ENCODE measurements at regions not wholly inside any gene's neighbourhood (a gene's known extent, or its start where the extent isn't known, plus 50 kb on each side); places are given as distances from the start of the nearest gene placed in this dataset.

DNA sequence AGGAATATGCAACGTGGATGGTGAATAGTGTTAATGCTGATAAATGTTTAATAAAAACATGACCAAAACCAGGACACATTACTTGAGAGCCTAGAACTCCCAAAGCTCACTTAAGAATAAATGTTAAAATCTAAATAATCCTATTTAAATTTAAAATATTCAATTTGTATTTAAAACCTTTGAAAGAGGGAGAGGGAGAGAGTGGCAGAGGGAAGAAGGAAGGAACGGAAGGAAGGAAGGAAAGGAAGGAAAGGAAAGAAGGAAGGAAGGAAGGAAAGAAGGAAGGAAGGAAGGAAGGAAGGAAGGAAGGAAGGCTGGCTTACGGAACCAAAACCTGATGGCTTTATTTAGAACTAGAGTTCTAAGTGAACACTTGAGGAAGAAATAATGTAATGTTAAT lies 324.1 kb upstream of the SYT4 start:
- no peak for DNase-seq
- H3K27me3 ChIP-seq: no peaks in the 10 kb centered on the region
- no peaks in the 10 kb centered on the region for H3K36me3 ChIP-seq (ENCODE audit: low read depth, missing control alignments)
- no peaks in the 10 kb centered on the region for H3K9me3 ChIP-seq
- 81 to 84% methylated on average over 3 of the region's 3 CpGs for WGBS, 2 donors
- TF ChIP-seq, protein P1, sequence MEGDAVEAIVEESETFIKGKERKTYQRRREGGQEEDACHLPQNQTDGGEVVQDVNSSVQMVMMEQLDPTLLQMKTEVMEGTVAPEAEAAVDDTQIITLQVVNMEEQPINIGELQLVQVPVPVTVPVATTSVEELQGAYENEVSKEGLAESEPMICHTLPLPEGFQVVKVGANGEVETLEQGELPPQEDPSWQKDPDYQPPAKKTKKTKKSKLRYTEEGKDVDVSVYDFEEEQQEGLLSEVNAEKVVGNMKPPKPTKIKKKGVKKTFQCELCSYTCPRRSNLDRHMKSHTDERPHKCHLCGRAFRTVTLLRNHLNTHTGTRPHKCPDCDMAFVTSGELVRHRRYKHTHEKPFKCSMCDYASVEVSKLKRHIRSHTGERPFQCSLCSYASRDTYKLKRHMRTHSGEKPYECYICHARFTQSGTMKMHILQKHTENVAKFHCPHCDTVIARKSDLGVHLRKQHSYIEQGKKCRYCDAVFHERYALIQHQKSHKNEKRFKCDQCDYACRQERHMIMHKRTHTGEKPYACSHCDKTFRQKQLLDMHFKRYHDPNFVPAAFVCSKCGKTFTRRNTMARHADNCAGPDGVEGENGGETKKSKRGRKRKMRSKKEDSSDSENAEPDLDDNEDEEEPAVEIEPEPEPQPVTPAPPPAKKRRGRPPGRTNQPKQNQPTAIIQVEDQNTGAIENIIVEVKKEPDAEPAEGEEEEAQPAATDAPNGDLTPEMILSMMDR (IDR thresholded peaks at IDR 0.05): no peak
- TF ChIP-seq POLR2A (IDR thresholded peaks at IDR 0.05): no peak
- no peak overlapping the region for H3K27ac ChIP-seq
- no peak overlapping the region for H3K4me3 ChIP-seq
- intact Hi-C loops (cut with DNase I; ENCODE audit: low total_unique reads): no loop called here
- no peaks in the 10 kb centered on the region for H3K4me1 ChIP-seq

DNA sequence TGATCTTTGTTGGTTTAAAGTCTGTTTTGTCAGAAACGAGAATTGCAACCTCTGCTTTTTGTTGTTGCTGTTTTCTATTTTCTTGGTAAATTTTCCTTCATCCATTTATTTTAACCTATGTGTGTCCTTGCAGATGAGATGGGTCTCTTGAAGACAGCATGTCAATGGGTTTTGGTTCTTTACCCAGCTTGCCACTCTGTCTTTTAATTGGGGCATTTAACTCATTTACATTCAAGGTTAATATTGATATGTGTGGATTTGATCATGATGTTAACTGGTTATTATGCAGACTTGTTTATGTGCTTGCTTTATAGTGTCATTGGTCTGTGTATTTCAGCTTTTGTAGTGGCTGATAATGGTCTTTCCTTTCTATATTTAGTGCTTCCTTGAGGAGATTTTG lies 327.9 kb upstream of the SYT4 start:
- intact Hi-C loops (cut with DNase I; ENCODE audit: low total_unique reads): no loop called here
- H3K27ac ChIP-seq: no peak overlapping the region
- H3K4me3 ChIP-seq: no peak overlapping the region
- no peaks in the 10 kb centered on the region for H3K9me3 ChIP-seq
- no peaks in the 10 kb centered on the region for H3K4me1 ChIP-seq
- WGBS, 2 donors: 87 to 91% methylated on average over 1 of the region's 1 CpG
- no peaks in the 10 kb centered on the region for H3K27me3 ChIP-seq
- TF ChIP-seq, protein P1 (IDR thresholded peaks at IDR 0.05): no peak
- TF ChIP-seq POLR2A (IDR thresholded peaks at IDR 0.05): no peak
- H3K36me3 ChIP-seq (ENCODE audit: low read depth, missing control alignments): no peaks in the 10 kb centered on the region
- DNase-seq: no peak

DNA sequence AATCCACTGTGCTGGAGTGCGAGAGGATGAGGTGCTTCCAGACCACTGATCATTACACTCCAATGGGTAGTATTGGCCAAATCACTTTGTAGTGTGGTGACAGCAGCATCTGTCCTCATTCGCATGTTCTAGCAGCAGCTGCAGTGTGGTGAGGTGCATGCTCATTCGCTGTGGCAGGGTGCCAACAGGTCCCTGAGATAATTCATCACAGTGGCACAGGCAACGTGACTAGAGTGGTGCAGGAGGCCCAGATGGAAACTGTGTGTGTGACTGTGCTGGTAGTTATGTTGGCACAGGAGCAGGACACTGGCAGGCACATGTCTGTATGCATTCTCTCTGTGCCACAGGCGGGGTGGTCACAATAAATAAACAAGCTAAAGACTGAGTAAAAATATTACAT lies 329.5 kb upstream of the SYT4 start:
- TF ChIP-seq, protein P1 (IDR thresholded peaks at IDR 0.05): no peak
- TF ChIP-seq POLR2A (IDR thresholded peaks at IDR 0.05): no peak
- Histone ChIP-seq H3K36me3 (ENCODE audit: low read depth, missing control alignments) (no peaks in the 10 kb centered on the region), H3K9me3 (no peaks in the 10 kb centered on the region), H3K27ac (no peak overlapping the region), H3K27me3 (no peaks in the 10 kb centered on the region), H3K4me3 (no peak overlapping the region), H3K4me1 (no peaks in the 10 kb centered on the region)
- WGBS, 2 donors: 83 to 89% methylated on average over 5 of the region's 5 CpGs
- no peak for DNase-seq
- intact Hi-C loops (cut with DNase I; ENCODE audit: low total_unique reads): no loop called here

DNA sequence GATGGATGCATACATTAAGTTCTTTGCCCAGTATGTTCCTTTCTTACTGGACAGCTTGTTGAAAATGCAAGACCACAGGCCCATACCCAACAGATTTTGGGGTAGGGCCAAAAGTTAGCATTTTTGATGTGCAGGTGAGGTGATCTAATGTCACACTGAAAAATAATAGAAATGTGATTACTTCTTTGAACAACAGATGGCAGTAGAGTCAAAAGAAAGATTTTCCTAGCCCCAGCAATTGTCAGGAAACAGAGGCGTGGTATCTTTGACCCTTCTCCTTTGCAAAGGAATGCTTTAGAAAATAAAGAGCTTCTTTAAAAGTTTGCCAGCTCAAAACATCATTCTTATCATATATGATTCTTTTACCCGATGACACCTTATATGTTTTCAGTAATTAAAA lies 343.6 kb upstream of the SYT4 start:
- DNase-seq: no peak
- Histone ChIP-seq H3K4me3 (no peak overlapping the region), H3K36me3 (ENCODE audit: low read depth, missing control alignments) (no peaks in the 10 kb centered on the region), H3K27ac (no peak overlapping the region), H3K9me3 (no peaks in the 10 kb centered on the region), H3K27me3 (no peaks in the 10 kb centered on the region), H3K4me1 (no peaks in the 10 kb centered on the region)
- TF ChIP-seq, protein P1 (IDR thresholded peaks at IDR 0.05): peak in 2 of 3 experiments; percentile 47 to 54
- TF ChIP-seq POLR2A (IDR thresholded peaks at IDR 0.05): no peak
- intact Hi-C loops (cut with DNase I; ENCODE audit: low total_unique reads): no loop called here
- WGBS, 2 donors: 25 to 33% methylated on average over 2 of the region's 2 CpGs

DNA sequence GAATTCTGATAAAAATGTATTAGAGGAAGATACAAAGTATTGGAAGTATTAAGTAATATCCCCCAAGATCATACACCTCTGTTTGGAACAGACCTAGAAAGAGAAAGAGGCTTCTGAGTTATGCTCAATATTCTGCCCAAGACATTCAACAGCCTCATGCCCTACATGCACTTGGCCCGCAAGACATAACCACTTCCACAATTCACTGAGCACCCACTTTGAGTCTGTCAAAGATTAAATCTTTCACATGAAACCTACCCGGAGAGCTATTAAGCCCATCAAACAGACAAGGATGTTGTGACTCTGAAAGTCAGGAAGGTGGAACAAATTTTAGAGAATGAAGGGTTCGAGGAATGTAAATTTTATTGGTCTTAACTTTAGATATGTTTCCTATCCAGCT lies 344.7 kb upstream of the SYT4 start:
- no peak overlapping the region for H3K4me3 ChIP-seq
- no peak for DNase-seq
- H3K27me3 ChIP-seq: no peaks in the 10 kb centered on the region
- no peak overlapping the region for H3K27ac ChIP-seq
- no peaks in the 10 kb centered on the region for H3K4me1 ChIP-seq
- TF ChIP-seq POLR2A (IDR thresholded peaks at IDR 0.05): no peak
- TF ChIP-seq, protein P1 (IDR thresholded peaks at IDR 0.05): no peak
- 69 to 91% methylated on average over 3 of the region's 3 CpGs for WGBS, 2 donors
- H3K9me3 ChIP-seq: no peaks in the 10 kb centered on the region
- intact Hi-C loops (cut with DNase I; ENCODE audit: low total_unique reads): no loop called here
- H3K36me3 ChIP-seq (ENCODE audit: low read depth, missing control alignments): no peaks in the 10 kb centered on the region
